ENCODE measurements at regions not wholly inside any gene's neighbourhood (a gene's known extent, or its start where the extent isn't known, plus 50 kb on each side); places are given as distances from the start of the nearest gene placed in this dataset.
"Not testable (repeated sequence)": the region's sequence is repeated elsewhere in the genome, so short reads cannot be mapped to it uniquely, and the experiment has no call there.

DNA sequence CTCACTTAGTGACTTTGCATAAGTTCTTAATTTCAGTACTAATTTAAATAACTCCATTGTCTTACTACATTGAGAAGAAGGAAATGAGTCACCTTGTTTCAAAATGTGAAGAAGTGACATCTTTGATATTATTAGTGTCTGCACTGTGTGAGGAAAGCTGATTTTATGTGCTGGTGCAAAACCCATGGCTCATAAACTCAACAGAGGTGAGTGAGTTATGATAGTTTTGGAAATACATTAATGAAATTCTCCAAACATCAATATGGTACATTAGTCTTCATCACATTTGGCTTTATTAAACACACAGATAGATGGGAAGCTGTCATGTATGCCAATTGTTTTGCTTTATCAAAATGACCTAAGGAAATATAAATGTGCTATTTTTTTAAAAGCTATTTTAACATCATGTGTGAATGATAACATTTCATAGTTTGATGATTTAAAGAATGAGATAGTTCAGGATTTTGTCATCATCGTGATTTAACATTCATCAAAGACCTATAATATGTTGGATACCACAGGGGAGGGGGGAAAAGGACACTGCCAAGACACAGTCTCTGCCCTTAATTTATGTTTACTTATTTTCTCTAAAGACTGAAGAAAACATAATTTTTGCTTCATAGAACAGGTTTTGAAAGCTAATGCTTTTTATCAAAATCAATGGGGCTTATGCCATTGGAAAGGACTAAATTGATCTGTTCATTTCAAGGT lies 902.3 kb upstream of the SLITRK1 start:
- no peak overlapping the region for H3K4me3 ChIP-seq (ENCODE audit: low read depth, low read length)
- TF ChIP-seq, protein P1, sequence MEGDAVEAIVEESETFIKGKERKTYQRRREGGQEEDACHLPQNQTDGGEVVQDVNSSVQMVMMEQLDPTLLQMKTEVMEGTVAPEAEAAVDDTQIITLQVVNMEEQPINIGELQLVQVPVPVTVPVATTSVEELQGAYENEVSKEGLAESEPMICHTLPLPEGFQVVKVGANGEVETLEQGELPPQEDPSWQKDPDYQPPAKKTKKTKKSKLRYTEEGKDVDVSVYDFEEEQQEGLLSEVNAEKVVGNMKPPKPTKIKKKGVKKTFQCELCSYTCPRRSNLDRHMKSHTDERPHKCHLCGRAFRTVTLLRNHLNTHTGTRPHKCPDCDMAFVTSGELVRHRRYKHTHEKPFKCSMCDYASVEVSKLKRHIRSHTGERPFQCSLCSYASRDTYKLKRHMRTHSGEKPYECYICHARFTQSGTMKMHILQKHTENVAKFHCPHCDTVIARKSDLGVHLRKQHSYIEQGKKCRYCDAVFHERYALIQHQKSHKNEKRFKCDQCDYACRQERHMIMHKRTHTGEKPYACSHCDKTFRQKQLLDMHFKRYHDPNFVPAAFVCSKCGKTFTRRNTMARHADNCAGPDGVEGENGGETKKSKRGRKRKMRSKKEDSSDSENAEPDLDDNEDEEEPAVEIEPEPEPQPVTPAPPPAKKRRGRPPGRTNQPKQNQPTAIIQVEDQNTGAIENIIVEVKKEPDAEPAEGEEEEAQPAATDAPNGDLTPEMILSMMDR (IDR thresholded peaks at IDR 0.05; ENCODE audit: insufficient read depth, low read length) = no peak
- no peak for DNase-seq (ENCODE audit: low read depth)

DNA sequence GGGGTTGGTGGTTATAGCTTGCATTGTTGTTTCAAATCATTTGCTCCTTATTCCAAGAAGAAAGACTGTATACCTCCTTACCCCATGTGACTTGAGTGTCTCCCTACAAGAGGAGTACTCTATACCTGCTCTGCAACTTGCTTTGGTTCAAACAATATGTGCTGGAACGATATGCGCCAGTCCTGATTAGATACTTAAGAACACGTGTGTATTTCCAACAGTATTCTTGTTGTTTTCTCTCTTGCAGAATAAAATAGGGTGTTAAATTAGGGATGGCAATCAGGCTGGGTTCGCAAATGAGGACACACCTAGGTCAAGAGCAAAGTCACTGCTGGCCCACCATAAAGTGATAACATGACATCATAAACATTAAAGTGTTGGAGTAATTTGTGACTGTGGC lies 895.0 kb upstream of the SLITRK1 start:
- H3K4me3 ChIP-seq (ENCODE audit: low read depth, low read length) = no peak overlapping the region
- TF ChIP-seq, protein P1 (IDR thresholded peaks at IDR 0.05; ENCODE audit: insufficient read depth, low read length) = no peak
- no peak for DNase-seq (ENCODE audit: low read depth)

DNA sequence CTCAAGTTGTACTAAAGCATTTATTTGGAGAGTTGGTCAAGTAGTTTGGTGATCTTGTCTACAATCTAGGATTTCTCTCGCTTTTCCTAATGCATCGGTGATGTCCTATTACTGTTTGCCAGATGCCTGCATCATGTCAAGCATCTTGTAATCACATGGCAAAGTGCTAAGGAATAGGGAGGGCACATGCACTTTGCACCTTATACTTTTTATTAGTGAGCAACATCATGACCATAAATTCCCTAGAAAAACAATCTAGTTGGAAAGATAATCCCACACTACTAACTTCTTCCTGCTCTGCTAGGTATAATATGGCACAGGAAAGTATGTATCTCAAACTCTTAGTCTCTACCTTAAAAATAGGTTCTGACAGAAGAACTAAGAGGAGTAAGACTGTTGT lies 894.3 kb upstream of the SLITRK1 start:
- no peak for DNase-seq (ENCODE audit: low read depth)
- TF ChIP-seq, protein P1 (IDR thresholded peaks at IDR 0.05; ENCODE audit: insufficient read depth, low read length) = no peak
- no peak overlapping the region for H3K4me3 ChIP-seq (ENCODE audit: low read depth, low read length)

DNA sequence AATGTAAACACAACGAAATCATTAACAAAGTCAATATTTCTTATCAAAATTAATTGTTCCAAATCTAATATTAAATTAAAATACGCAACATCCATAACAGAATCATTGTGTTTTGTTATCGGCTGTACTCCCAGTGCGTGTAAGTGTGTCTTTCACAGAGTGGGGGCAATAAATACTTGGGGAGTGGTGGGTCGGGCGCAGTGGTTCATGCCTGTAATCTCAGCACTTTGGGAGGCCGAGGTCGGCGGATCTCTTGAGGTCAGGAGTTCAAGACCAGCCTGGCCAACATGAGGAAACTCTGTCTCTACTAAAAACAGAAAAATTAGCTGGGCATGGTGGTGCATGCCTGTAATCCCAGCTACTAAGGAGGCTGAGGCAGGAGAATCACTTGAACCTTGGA lies 893.6 kb upstream of the SLITRK1 start:
- not testable (repeated sequence) for H3K4me3 ChIP-seq (ENCODE audit: low read depth, low read length); DNase-seq (ENCODE audit: low read depth)

DNA sequence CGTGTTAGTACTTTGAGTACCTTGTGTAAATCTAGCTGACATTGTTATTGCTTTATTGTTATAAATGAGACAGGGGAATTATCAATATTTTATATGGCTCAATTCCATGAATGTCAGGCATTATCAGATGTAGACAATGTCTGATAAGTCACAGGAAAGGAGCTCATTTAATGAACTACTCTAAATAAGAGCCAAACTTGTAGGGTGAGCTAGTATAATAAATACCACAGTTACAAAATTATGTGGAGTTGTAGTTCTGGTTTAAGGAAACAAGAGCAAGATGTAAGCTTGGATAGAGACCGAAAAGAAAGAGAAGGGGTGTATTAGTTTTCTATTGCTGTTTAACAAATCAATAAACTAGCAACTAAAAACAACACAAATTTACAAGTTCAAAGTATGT lies 891.8 kb upstream of the SLITRK1 start:
- H3K4me3 ChIP-seq (ENCODE audit: low read depth, low read length) = no peak overlapping the region
- no peak for DNase-seq (ENCODE audit: low read depth)
- TF ChIP-seq, protein P1 (IDR thresholded peaks at IDR 0.05; ENCODE audit: insufficient read depth, low read length) = no peak

DNA sequence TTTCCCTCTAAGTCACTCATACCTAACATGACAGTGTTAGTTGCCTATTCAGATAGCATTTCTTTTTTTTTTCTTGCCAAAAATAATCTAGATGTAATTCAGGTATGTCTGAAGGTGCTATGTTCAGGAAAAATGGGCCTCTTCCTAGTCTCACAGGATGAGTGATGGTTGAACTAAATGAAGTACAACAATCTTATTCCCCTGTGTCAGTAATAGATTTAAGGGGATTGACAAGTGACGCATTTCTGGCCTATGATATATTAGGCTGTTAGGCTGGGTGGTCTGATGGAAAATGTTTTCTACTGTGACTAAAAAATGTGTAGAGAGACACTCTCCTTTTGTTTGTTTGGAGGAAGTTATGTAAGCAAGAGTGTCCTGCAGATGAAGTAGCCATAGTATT lies 878.7 kb upstream of the SLITRK1 start:
- TF ChIP-seq, protein P1 (IDR thresholded peaks at IDR 0.05; ENCODE audit: insufficient read depth, low read length) = no peak
- H3K4me3 ChIP-seq (ENCODE audit: low read depth, low read length) = no peak overlapping the region
- DNase-seq (ENCODE audit: low read depth) = no peak

DNA sequence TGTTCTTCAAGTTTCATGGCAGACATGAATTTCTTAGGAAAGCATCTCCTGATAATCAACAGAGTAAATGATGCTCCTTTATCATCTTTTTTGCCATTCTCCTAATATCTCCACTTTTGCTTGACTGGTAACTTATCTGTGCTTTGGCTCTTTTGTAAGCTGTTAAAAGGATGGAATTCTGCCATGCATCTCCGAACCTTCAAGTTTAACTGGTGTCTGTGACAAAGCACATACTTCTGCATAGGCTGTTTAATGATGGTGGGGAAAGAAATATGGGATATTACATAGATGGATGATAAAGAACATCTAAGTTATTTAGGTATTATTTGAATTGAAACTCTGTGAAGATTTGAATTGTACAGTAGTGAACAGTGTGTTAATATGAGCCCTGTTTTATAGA lies 866.9 kb upstream of the SLITRK1 start:
- H3K4me3 ChIP-seq (ENCODE audit: low read depth, low read length) = no peak overlapping the region
- TF ChIP-seq, protein P1 (IDR thresholded peaks at IDR 0.05; ENCODE audit: insufficient read depth, low read length) = no peak
- no peak for DNase-seq (ENCODE audit: low read depth)

All from fibroblast of the aortic adventitia (primary cell).